GM18511 (cell line): ENCODE measurements at regions not wholly inside any gene's neighbourhood (a gene's known extent, or its start where the extent isn't known, plus 50 kb on each side); places are given as distances from the start of the nearest gene placed in this dataset.
"Not testable (repeated sequence)": the region's sequence is repeated elsewhere in the genome, so short reads cannot be mapped to it uniquely, and the experiment has no call there.

ENCODE experiments used
- ATAC-seq: cut with Tn5 transposase; IDR thresholded peaks from one replicate; pipeline ENCODE4 v1.9.1; 2021; ENCODE audit warnings: mild to moderate bottlenecking, moderate library complexity; ENCODE audit not compliant: unreplicated experiment

DNA sequence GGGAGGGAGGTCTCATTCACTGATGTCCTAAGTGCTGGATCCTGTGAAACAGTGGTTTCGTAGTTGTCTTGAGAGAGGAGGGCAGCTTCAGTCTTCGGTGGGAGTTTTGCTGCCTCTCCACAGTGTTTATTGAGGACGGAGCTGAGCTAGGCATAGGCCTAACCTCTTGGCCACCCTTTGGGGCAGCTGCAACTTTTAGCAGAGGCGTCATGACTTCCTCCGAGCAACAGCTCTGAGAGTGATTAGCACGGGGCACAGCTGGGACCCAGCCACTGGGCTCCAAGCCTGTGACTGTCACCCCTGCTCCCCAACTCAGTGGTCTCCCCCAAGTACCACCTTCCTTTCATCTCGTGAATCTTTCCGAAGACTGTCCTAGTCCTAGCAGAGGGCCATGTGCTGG is 139.9 kb upstream of the NCOR2 start:
- ATAC-seq: no peak

- no peak for ATAC-seq
Observed at GRCh38 chr12:124706363-124706762, 139.0 kb upstream of the NCOR2 start.

GRCh38 chr12:124705545-124706138 is 138.2 kb upstream of the NCOR2 start:
- no peak for ATAC-seq

DNA sequence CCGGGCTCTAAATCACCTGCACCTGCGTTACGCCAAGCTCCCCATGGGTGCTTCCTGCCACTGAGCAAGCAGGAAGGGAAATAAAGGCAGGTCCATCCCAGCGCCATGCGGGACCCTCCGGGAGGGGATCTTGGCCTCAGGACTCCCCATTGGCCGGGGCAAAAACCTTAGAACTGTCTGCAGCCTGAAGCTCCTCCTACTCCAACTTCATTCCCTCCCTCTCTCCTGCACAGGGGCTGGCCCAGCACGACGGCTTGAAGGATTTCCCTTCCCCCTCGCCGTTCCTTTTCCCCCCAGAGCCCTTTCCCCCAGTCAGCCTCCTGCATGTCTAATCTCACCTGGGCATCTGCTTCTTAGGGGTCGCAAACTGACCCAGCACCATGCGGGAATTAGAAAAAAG is 137.2 kb upstream of the NCOR2 start:
- no peak for ATAC-seq

DNA sequence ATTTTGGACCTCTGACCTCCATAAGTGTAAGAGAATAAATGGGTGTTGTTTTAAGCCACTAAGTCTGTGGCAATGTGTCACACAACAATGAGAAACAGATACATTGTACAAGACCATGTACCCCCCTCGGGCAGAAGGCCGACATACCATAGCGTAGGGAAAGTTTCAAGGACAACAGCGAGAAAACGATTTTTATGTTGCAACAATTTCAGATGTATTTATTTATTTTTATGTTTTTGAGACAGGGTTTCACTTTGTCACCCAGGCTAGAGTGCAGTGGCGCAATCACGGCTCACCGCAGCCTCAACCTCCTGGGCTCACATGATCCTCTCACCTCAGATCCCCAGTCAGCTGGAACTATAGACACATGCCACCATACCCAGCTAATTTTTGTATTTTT is 136.4 kb upstream of the NCOR2 start:
- ATAC-seq: no peak

- no peak for ATAC-seq
Observed at GRCh38 chr12:124702736-124703135, 135.3 kb upstream of the NCOR2 start.

- no peak for ATAC-seq
Observed at GRCh38 chr12:124700810-124701592, 133.6 kb upstream of the NCOR2 start.

DNA sequence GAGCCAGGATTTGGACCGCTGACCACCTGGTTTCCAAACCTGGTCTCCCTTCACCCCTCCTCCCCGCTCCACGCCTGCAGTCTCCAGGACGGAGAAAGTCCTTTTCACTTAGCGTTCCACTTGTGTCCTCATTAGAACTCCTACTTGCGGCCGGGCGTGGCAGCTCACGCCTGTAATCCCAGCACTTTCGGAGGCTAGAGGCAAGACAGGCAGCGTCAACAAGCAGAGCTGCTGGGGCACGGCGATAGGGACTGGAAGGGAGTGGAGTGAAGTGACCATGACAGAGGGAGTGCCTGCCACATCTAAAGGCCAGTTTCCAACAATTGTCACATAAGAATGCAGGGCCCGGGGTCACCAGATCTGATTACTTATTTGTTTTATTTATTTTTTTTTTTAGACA is 132.5 kb upstream of the NCOR2 start:
- no peak for ATAC-seq

- ATAC-seq: no peak
Observed at GRCh38 chr12:124698998-124699305, 131.5 kb upstream of the NCOR2 start.

GRCh38 chr12:124698211-124698997 is 131.0 kb upstream of the NCOR2 start:
- no peak for ATAC-seq

DNA sequence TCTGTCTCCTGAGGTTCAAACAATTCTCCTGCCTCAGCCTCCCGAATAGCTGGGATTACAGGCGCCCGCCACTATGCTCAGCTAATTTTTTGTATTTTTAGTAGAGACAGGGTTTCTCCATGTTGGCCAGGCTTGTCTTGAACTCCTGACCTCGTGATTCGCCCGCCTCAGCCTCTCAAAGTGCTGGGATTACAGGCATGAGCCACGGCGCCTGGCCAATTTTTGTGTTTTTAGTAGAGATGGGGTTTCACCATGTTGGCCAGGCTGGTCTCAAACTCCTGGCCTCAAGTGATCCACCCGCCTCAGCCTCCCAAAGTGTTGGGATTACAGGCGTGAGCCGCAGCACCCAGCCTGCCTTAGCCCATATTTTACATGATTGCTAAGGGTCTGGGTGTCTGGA is 130.3 kb upstream of the NCOR2 start:
- ATAC-seq: not testable (repeated sequence)

DNA sequence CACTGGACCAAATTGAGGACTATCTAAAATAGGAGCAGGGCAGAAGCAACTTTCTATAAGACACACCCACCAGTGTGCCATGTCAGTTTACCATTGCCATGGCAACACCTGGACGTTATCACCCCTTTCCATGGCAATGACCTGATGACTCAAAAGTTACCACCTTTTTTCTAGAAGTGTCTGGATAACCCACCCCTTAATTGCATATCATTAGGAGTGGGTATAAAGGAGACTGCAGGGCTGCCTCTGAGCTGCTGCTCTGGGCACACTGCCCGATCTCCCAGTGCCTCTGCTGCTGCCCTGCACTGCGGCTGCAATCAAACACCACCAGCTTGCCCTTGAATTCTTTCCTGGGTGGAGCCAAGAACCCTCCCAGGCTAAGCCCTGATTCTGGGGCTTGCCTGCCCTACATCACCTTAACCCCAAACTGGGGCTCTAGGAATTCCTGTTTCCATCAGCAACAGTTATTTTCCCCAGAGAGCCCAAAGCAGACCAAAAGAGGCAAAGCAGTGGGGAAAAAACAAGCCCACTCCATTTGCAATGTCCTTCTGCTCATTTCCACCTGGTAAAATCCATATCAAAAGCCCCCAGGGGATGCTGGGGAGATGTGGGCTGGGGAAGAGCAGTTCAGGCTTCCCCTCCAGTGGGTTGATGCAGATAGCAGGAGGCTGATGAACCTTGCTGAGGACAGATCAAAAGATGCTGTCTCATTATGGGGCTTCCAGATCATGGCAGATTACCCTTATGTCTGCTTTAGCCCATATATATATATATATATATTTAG is 129.5 kb upstream of the NCOR2 start:
- no peak for ATAC-seq

DNA sequence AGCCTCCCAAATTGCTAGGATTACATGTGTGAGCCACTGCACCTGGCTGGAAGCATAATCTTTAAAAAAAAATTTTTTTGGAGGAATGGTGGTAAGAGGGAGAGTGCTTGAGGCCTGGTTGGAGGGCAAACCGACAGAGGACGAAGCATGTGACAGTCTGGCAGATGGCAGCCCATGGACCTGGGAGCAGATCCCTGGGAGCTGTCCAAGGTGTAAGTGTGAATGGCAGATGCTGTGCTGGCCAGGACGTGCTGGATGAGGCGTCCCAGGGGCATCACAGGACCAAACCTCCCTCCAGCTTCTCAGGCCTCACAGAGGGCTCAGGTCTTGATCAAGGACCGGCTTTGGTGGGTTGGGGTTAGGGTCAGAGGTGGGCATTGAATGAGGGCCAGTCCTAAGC is 128.4 kb upstream of the NCOR2 start:
- no peak for ATAC-seq

GRCh38 chr12:124694846-124695497 is 127.6 kb upstream of the NCOR2 start:
- ATAC-seq: no peak

- ATAC-seq: peak; percentile 77
Observed at GRCh38 chr12:124694250-124694649, 126.8 kb upstream of the NCOR2 start.

GRCh38 chr12:124693111-124693723 is 125.8 kb upstream of the NCOR2 start:
- no peak for ATAC-seq

GRCh38 chr12:124692443-124692842 is 125.0 kb upstream of the NCOR2 start:
- no peak for ATAC-seq

GRCh38 chr12:124691429-124691828 is 124.0 kb upstream of the NCOR2 start:
- ATAC-seq: no peak

DNA sequence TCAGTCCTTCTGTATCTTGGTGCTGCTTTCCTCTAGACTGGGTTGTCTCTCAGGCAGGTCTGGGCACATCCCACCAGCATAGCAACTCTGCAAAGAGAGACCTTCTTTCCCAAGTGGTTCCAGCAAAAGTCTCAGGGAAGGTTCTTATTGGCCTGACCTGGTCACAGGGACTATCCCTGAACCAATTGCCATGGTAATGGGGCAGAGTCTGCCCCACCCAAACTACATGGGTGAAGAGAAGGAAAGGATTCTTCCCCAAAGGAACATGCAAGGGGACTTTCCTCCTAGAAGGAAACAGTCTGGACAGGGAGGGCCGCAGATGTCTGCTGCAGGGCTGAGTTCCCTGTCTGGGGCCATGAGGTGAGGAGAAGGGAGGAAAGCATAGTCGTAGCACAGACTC is 122.2 kb upstream of the NCOR2 start:
- no peak for ATAC-seq

GRCh38 chr12:124688356-124688992 is 121.1 kb upstream of the NCOR2 start:
- ATAC-seq: no peak
